Muscle of leg (tissue), 3 donors: ENCODE measurements at regions not wholly inside any gene's neighbourhood (a gene's known extent, or its start where the extent isn't known, plus 50 kb on each side); places are given as distances from the start of the nearest gene placed in this dataset.
A peak's percentile ranks its signal among the peaks of the same experiment; 100 is the strongest.

ENCODE experiments used
- DNase-seq: peaks from one replicate; pipeline ENCODE4 v3.0.0; 2013
- H3K27ac ChIP-seq: one replicate; pipeline ENCODE4 v1.5.1; 2013; ENCODE audit warnings: mild to moderate bottlenecking, low read length, control low read depth
- H3K27me3 ChIP-seq: one replicate; pipeline ENCODE4 v1.6.1; 2013; ENCODE audit warnings: low read length; ENCODE audit not compliant: control insufficient read depth, insufficient read depth
- H3K36me3 ChIP-seq: one replicate; pipeline ENCODE4 v1.6.1; 2013; ENCODE audit warnings: low read length; ENCODE audit not compliant: control insufficient read depth, insufficient read depth
- H3K4me1 ChIP-seq: one replicate; pipeline ENCODE4 v1.6.1; 2013; ENCODE audit warnings: low read length; ENCODE audit not compliant: control insufficient read depth, insufficient read depth
- H3K4me3 ChIP-seq: one replicate; pipeline ENCODE4 v1.5.1; 2013; ENCODE audit warnings: low read length, control low read depth
- H3K9me3 ChIP-seq: replicated peaks from 2 replicates; pipeline ENCODE4 v1.6.1; 2013; ENCODE audit warnings: low read depth, low read length; ENCODE audit not compliant: control insufficient read depth
- WGBS: methylation state at CpG from one replicate; pipeline ENCODE4 v1.1.5; 2013; ENCODE audit warnings: missing lambda C conversion rate; ENCODE audit not compliant: insufficient coverage; 5-methylcytosine and 5-hydroxymethylcytosine counted together

DNA sequence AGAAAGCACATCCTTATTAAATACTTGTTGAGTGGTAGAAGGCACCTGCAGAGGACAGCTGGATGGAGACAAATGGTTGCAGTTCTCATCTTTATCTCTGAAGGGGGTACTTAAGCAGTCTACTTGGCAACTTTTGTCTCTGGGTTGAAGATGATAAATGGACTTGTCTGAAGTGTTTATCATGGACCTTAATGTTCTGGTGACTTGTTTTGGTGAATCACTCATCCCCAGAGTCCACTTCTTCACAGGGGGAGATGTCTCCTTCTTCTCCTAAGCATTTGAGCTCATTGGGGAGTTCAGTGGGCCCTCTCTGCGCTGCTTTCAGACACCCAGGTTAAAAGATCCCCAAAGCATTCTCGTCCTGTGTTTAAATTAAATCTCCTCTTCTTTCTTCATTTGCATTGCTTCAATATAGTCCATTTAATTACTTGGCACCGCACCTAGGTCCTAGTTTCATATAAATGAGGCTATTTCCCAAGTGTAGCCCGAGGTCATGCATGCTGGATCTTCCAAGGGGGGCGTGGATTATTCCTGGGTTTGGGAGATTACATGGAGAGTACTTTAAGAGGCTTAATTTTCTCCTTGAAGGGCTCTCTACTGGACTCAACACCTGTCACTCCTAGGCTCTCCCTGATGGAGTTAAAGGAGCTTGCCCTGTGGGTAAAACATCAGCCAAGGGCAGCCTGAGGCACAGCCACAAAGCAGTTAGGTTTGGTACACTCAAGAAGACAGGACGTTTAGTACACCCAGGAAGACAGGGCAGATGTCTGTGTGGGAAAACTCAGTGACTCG is 239.3 kb upstream of the C2CD4B start:
- Histone ChIP-seq H3K9me3 (peaks cover 7% of the 10 kb centered on the region), H3K36me3 (no peaks in the 10 kb centered on the region), H3K4me1 (peaks cover 18% of the 10 kb centered on the region), H3K27ac (no peak overlapping the region), H3K4me3 (no peak overlapping the region), H3K27me3 (no peaks in the 10 kb centered on the region)
- WGBS, result 0% methylated on average over 1 of the region's 7 CpGs
- DNase-seq, result no peak

GRCh38 chr15:62406305-62406891 is 241.3 kb upstream of the C2CD4B start:
- WGBS, result 100% methylated on average over 1 of the region's 1 CpG
- no peaks in the 10 kb centered on the region for H3K36me3 ChIP-seq
- no peaks in the 10 kb centered on the region for H3K9me3 ChIP-seq
- no peak for DNase-seq
- H3K27me3 ChIP-seq, result no peaks in the 10 kb centered on the region
- peaks cover 16% of the 10 kb centered on the region for H3K4me1 ChIP-seq
- no peak overlapping the region for H3K4me3 ChIP-seq
- H3K27ac ChIP-seq, result no peak overlapping the region

DNA sequence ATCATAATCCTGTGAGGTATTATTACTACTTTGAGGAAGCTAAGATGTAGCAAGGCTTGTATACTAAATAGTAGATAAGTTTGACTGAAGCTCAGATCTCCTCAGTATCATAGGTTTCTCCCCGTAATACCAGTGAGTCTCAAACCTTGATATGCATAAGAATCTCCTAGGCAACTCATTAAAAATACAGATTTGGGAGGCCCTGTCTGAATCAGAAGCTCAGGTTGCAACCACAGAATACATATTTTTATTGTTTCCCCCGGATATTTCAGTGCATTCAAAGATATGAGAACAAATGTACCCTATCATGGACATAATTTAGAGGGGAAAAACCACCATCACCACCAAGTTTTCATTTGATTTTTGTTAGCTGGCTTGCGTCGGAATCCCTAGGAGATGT is 242.1 kb upstream of the C2CD4B start:
- Histone ChIP-seq H3K36me3 (no peaks in the 10 kb centered on the region), H3K4me1 (peaks cover 20% of the 10 kb centered on the region), H3K27me3 (no peaks in the 10 kb centered on the region), H3K27ac (no peak overlapping the region), H3K4me3 (no peak overlapping the region), H3K9me3 (no peaks in the 10 kb centered on the region)
- no CpG with 5 or more reads among the region's 4 CpGs for WGBS
- DNase-seq, result no peak

DNA sequence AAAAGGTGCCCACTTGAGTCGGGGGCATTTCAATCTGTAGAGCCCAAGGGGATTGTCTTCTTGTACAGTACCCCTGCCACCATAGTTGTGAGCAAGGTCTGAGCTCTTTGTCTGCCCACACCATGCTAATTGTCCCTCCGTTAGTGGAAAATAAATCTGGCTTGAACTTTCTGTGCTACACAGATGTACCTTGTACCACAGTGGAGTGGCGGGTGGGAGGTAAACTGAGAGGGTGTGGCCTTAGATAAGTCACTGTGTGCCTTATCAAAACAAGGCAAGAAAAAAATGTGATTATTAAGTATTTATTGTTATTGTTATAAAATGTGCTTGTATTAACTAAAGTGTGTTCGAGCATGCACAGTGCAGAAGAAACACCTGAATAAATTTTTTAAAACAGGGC is 242.9 kb upstream of the C2CD4B start:
- Histone ChIP-seq H3K9me3 (no peaks in the 10 kb centered on the region), H3K4me3 (no peak overlapping the region), H3K27me3 (no peaks in the 10 kb centered on the region), H3K27ac (no peak overlapping the region), H3K4me1 (peaks cover 23% of the 10 kb centered on the region), H3K36me3 (no peaks in the 10 kb centered on the region)
- 100% methylated on average over 1 of the region's 4 CpGs for WGBS
- DNase-seq, result no peak

DNA sequence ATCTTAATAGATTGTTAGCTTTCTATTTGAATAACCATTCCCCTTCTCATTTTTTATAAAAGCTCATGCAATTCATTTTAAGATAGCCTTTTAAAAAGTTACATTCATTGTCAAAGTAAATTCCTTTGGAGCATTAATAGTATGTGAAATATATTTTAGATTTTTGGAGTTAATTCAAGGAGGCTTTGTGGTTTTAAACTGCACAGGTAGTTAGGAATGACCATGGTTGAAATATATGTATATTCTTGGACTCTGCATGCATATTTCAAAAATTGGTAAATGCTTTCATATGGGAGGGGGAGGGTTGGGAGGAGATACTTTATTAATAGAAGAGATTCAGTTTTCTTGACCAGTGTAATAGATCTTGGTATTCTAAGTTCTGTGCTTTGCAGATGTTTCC is 244.4 kb upstream of the C2CD4B start:
- H3K4me3 ChIP-seq, result no peak overlapping the region
- peaks cover 30% of the 10 kb centered on the region for H3K4me1 ChIP-seq
- H3K27me3 ChIP-seq, result no peaks in the 10 kb centered on the region
- no peak overlapping the region for H3K27ac ChIP-seq
- H3K9me3 ChIP-seq, result no peaks in the 10 kb centered on the region
- no peaks in the 10 kb centered on the region for H3K36me3 ChIP-seq
- no peak for DNase-seq

DNA sequence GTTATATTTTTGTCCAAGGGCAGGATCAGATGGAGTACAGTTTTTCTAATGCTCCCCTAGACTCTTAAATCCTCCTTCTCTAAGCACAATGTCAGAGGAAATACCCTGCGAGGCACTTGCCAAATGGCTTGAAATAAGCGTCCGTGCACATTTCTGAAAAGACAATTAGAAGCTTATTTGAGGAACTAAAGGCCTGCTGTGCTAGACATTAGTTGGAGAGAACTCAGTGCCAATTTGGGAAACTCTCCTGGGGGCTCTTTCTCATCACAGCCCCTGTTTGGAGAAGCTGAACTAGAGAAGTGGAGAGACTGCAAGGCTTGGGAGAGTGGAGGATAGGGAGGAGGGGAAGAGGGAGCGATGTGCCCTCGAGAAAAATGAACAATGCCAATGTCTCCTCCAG is 247.6 kb upstream of the C2CD4B start:
- no peaks in the 10 kb centered on the region for H3K27me3 ChIP-seq
- H3K36me3 ChIP-seq, result no peaks in the 10 kb centered on the region
- no peak overlapping the region for H3K4me3 ChIP-seq
- H3K27ac ChIP-seq, result no peak overlapping the region
- H3K9me3 ChIP-seq, result no peaks in the 10 kb centered on the region
- DNase-seq, result peak; percentile 79
- H3K4me1 ChIP-seq, result peaks cover 32% of the 10 kb centered on the region
- WGBS, result 19% methylated on average over 2 of the region's 5 CpGs

DNA sequence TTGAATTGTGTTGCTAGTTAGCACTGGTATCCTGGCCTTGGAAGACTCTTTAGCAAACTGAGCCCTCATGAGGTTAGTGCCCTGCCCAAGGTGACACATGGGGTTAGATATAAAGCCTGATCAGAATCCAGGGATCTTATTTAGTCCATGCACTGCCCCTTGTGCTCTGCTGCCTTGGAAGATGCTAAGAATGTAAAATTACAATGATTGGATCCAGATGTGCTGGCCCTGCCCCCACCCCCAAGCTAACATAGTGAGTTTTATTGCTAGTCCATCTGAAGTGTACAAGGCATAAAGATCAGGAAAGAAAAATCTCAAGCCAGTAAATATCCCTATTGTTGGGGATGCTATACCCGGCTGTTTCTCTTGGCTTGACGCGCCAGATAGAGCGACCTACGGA is 248.1 kb upstream of the C2CD4B start:
- Histone ChIP-seq H3K4me1 (peaks cover 32% of the 10 kb centered on the region), H3K9me3 (no peaks in the 10 kb centered on the region), H3K27ac (no peak overlapping the region), H3K4me3 (no peak overlapping the region), H3K36me3 (no peaks in the 10 kb centered on the region), H3K27me3 (no peaks in the 10 kb centered on the region)
- no CpG with 5 or more reads among the region's 5 CpGs for WGBS
- DNase-seq, result peak; percentile 88

DNA sequence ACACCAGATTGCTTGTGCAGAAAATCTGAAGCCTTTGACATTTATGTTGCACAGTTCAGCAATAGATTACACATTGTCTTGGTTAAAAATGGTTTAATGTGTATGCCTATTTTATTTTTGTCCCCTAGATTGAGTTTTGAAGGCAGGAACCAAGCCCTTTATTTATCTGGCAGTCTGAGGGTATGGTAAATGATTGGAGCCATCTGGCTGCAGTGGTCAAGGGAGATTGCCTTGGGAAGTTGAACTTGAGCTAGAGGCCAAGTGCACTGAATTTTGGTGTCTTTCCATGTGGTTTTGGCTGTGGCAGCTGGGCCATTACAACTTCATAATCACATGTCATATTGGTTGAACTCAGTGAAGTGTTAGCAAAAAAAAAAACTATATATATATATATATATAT is 248.7 kb upstream of the C2CD4B start:
- H3K36me3 ChIP-seq, result no peaks in the 10 kb centered on the region
- H3K9me3 ChIP-seq, result no peaks in the 10 kb centered on the region
- peak overlapping the region; percentile 14 for H3K27ac ChIP-seq
- H3K4me3 ChIP-seq, result no peak overlapping the region
- no peak for DNase-seq
- H3K4me1 ChIP-seq, result peaks cover 32% of the 10 kb centered on the region
- no peaks in the 10 kb centered on the region for H3K27me3 ChIP-seq

DNA sequence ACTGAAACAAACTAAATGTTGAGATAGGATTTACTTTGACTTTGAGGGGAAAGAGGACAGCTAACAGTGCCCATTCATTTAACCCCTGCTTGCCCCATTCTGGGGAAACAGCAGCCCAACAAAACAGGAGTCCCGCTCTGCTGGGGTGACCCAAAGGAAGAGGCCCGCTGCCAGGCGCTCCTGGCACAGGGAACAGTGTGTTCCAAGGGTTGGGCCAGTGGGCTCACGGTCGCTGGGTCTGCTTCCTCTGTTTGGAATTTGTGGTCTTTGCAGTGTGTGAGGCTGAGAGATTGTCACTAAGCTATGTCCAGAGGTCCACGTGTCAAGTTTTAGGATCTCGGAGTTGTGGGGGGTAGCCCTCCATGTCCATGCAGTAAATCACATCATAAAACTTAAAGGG is 250.4 kb upstream of the C2CD4B start:
- WGBS, result 78% methylated on average over 3 of the region's 7 CpGs
- no peaks in the 10 kb centered on the region for H3K9me3 ChIP-seq
- no peak for DNase-seq
- no peak overlapping the region for H3K4me3 ChIP-seq
- no peaks in the 10 kb centered on the region for H3K36me3 ChIP-seq
- peaks cover 38% of the 10 kb centered on the region for H3K4me1 ChIP-seq
- no peaks in the 10 kb centered on the region for H3K27me3 ChIP-seq
- H3K27ac ChIP-seq, result no peak overlapping the region

GRCh38 chr15:62416526-62416925 is 251.4 kb upstream of the C2CD4B start:
- H3K9me3 ChIP-seq, result no peaks in the 10 kb centered on the region
- no peak overlapping the region for H3K4me3 ChIP-seq
- 100% methylated on average over 1 of the region's 3 CpGs for WGBS
- H3K36me3 ChIP-seq, result no peaks in the 10 kb centered on the region
- DNase-seq, result no peak
- no peak overlapping the region for H3K27ac ChIP-seq
- H3K27me3 ChIP-seq, result no peaks in the 10 kb centered on the region
- peaks cover 38% of the 10 kb centered on the region for H3K4me1 ChIP-seq

- WGBS, result 38% methylated on average over 2 of the region's 3 CpGs
- H3K4me1 ChIP-seq, result peaks cover 32% of the 10 kb centered on the region
These were observed 252.4 kb upstream of the C2CD4B start for GRCh38 chr15:62417439-62417838.

More at GRCh38 chr15:62417439-62417838, 252.4 kb upstream of the C2CD4B start:
- H3K27ac ChIP-seq, result no peak overlapping the region
- no peaks in the 10 kb centered on the region for H3K36me3 ChIP-seq
- no peak overlapping the region for H3K4me3 ChIP-seq
- no peaks in the 10 kb centered on the region for H3K9me3 ChIP-seq
- H3K27me3 ChIP-seq, result no peaks in the 10 kb centered on the region
- DNase-seq, result no peak
